Smooth muscle cell (in vitro differentiated cells): ENCODE measurements at regions not wholly inside any gene's neighbourhood (a gene's known extent, or its start where the extent isn't known, plus 50 kb on each side); places are given as distances from the start of the nearest gene placed in this dataset.

Source experiments
- DNase-seq: peaks from one replicate; lab custom pipeline; 2025; ENCODE audit not compliant: unreplicated experiment; lab: John Stamatoyannopoulos, UW
- H2AFZ ChIP-seq: fragments of 200-600 bp; sonication (generic); 2 replicates; pipeline ENCODE4 v1.6.0; 2016; ENCODE audit warnings: antibody characterized with exemption, low read depth, mild to moderate bottlenecking
- H3F3A ChIP-seq: fragments of 200-600 bp; sonication (generic); 2 replicates; pipeline ENCODE4 v1.6.0; 2017; ENCODE audit warnings: antibody characterized with exemption, low read depth
- H3K27ac ChIP-seq: fragments of 200-600 bp; sonication (generic); 2 replicates; pipeline ENCODE4 v1.5.1; 2016; ENCODE audit warnings: low read depth, mild to moderate bottlenecking
- H3K27me3 ChIP-seq: fragments of 200-600 bp; sonication (generic); 2 replicates; pipeline ENCODE4 v1.6.1; 2016; ENCODE audit warnings: low read depth, mild to moderate bottlenecking
- H3K36me3 ChIP-seq: fragments of 200-600 bp; sonication (generic); 2 replicates; pipeline ENCODE4 v1.5.1; 2016; ENCODE audit warnings: low read depth
- H3K4me1 ChIP-seq: fragments of 200-600 bp; sonication (generic); 2 replicates; pipeline ENCODE4 v1.5.1; 2016; ENCODE audit warnings: low read depth
- H3K4me2 ChIP-seq: fragments of 200-600 bp; sonication (generic); 2 replicates; pipeline ENCODE4 v1.6.0; 2016; ENCODE audit warnings: mild to moderate bottlenecking
- H3K4me3 ChIP-seq: fragments of 200-600 bp; sonication (generic); 2 replicates; pipeline ENCODE4 v1.5.1; 2016; ENCODE audit warnings: mild to moderate bottlenecking
- H3K79me2 ChIP-seq: fragments of 200-600 bp; sonication (generic); 2 replicates; pipeline ENCODE4 v1.6.0; 2016; ENCODE audit warnings: low read depth, mild to moderate bottlenecking
- H3K9ac ChIP-seq: fragments of 200-600 bp; sonication (generic); 2 replicates; pipeline ENCODE4 v1.6.0; 2016; ENCODE audit warnings: low read depth
- H3K9me3 ChIP-seq: fragments of 200-600 bp; sonication (generic); replicated peaks from 2 replicates; pipeline ENCODE4 v1.5.1; 2016; ENCODE audit warnings: low read depth
- H4K20me1 ChIP-seq: fragments of 200-600 bp; sonication (generic); 2 replicates; pipeline ENCODE4 v1.6.0; 2016; ENCODE audit warnings: low read depth
- WGBS: methylation state at CpG from one replicate; pipeline ENCODE4 v1.1.7; 2016; ENCODE audit warnings: low lambda C conversion rate; 5-methylcytosine and 5-hydroxymethylcytosine counted together
- TF ChIP-seq, protein P1 (sequence below): fragments of 200-600 bp; sonication (generic); IDR thresholded peaks from 2 replicates; pipeline ENCODE4 v1.5.1; 2017; ENCODE audit warnings: borderline replicate concordance, mild to moderate bottlenecking, antibody characterized with exemption; ENCODE audit not compliant: insufficient read depth, poor library complexity, severe bottlenecking

DNA sequence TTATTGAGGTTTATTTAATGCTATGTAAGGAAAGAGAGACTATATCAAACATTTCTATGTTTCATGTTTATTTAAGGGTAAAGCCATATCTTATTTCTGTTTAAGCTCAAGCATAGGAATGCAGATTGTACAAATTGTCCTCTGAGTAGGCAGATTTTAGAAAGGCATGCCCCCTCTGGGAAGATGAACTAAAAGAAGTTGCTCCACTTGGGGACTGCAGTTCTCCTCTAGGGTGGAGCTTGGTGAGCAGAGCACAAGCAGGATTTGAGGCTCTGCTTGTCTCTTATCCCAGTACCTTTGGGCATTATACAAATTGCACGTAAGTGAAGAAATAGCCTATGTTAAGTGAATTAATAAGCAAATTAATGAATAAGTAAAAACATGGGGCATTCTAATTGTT lies 96.2 kb upstream of the PDE3A start:
- H3K9me3 ChIP-seq = no peaks in the 10 kb centered on the region
- H3F3A ChIP-seq = no peaks in the 10 kb centered on the region
- no peaks in the 10 kb centered on the region for H3K27me3 ChIP-seq
- no peak overlapping the region for H3K4me3 ChIP-seq
- H3K27ac ChIP-seq = no peak overlapping the region
- DNase-seq = no peak
- WGBS = 96% methylated on average over 1 of the region's 1 CpG
- no peaks in the 10 kb centered on the region for H3K79me2 ChIP-seq
- H3K9ac ChIP-seq = no peak overlapping the region
- TF ChIP-seq, protein P1, sequence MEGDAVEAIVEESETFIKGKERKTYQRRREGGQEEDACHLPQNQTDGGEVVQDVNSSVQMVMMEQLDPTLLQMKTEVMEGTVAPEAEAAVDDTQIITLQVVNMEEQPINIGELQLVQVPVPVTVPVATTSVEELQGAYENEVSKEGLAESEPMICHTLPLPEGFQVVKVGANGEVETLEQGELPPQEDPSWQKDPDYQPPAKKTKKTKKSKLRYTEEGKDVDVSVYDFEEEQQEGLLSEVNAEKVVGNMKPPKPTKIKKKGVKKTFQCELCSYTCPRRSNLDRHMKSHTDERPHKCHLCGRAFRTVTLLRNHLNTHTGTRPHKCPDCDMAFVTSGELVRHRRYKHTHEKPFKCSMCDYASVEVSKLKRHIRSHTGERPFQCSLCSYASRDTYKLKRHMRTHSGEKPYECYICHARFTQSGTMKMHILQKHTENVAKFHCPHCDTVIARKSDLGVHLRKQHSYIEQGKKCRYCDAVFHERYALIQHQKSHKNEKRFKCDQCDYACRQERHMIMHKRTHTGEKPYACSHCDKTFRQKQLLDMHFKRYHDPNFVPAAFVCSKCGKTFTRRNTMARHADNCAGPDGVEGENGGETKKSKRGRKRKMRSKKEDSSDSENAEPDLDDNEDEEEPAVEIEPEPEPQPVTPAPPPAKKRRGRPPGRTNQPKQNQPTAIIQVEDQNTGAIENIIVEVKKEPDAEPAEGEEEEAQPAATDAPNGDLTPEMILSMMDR = no peak
- peak overlapping the region; percentile 44 for H2AFZ ChIP-seq
- H3K4me1 ChIP-seq = no peaks in the 10 kb centered on the region
- no peaks in the 10 kb centered on the region for H4K20me1 ChIP-seq
- H3K4me2 ChIP-seq = no peak overlapping the region
- H3K36me3 ChIP-seq = no peaks in the 10 kb centered on the region

GRCh38 chr12:20272801-20273200 lies 95.5 kb upstream of the PDE3A start:
- Histone ChIP-seq H2AFZ (no peak overlapping the region), H4K20me1 (no peaks in the 10 kb centered on the region), H3F3A (no peaks in the 10 kb centered on the region), H3K4me1 (no peaks in the 10 kb centered on the region), H3K9ac (no peak overlapping the region), H3K36me3 (no peaks in the 10 kb centered on the region), H3K27me3 (no peaks in the 10 kb centered on the region), H3K9me3 (no peaks in the 10 kb centered on the region), H3K79me2 (no peaks in the 10 kb centered on the region), H3K27ac (no peak overlapping the region), H3K4me2 (no peak overlapping the region), H3K4me3 (no peak overlapping the region)
- 78% methylated on average over 2 of the region's 2 CpGs for WGBS
- TF ChIP-seq, protein P1 = no peak
- no peak for DNase-seq

GRCh38 chr12:20274008-20274407 lies 94.3 kb upstream of the PDE3A start:
- H3K79me2 ChIP-seq = no peaks in the 10 kb centered on the region
- DNase-seq = no peak
- H3K4me1 ChIP-seq = no peaks in the 10 kb centered on the region
- H3K27me3 ChIP-seq = no peaks in the 10 kb centered on the region
- H3K9ac ChIP-seq = no peak overlapping the region
- no peaks in the 10 kb centered on the region for H3F3A ChIP-seq
- H3K9me3 ChIP-seq = no peaks in the 10 kb centered on the region
- no peak overlapping the region for H2AFZ ChIP-seq
- TF ChIP-seq, protein P1 = no peak
- H3K4me2 ChIP-seq = no peak overlapping the region
- no peak overlapping the region for H3K4me3 ChIP-seq
- H3K27ac ChIP-seq = no peak overlapping the region
- WGBS = 90% methylated on average over 3 of the region's 3 CpGs
- no peaks in the 10 kb centered on the region for H4K20me1 ChIP-seq
- H3K36me3 ChIP-seq = no peaks in the 10 kb centered on the region

- TF ChIP-seq, protein P1 = no peak
- Histone ChIP-seq H3K4me1 (no peaks in the 10 kb centered on the region), H3K4me2 (no peak overlapping the region), H4K20me1 (no peaks in the 10 kb centered on the region), H2AFZ (no peak overlapping the region), H3K4me3 (no peak overlapping the region), H3F3A (no peaks in the 10 kb centered on the region), H3K9me3 (no peaks in the 10 kb centered on the region), H3K27ac (no peak overlapping the region), H3K36me3 (no peaks in the 10 kb centered on the region), H3K9ac (no peak overlapping the region), H3K79me2 (no peaks in the 10 kb centered on the region), H3K27me3 (no peaks in the 10 kb centered on the region)
- DNase-seq = no peak
- 83% methylated on average over 4 of the region's 4 CpGs for WGBS
These were observed 90.1 kb upstream of the PDE3A start for GRCh38 chr12:20278276-20278675.
